BLaER1 (cell line): ENCODE measurements at regions not wholly inside any gene's neighbourhood (a gene's known extent, or its start where the extent isn't known, plus 50 kb on each side); places are given as distances from the start of the nearest gene placed in this dataset.

ENCODE experiments used
- H3K27ac ChIP-seq: shearing (Covaris generic); formaldehyde crosslinking; 2 replicates; pipeline ENCODE4 v1.8.1; 2022
- H3K27me3 ChIP-seq: shearing (Covaris generic); formaldehyde crosslinking; 2 replicates; pipeline ENCODE4 v1.8.1; 2022
- H3K36me3 ChIP-seq: shearing (Covaris generic); formaldehyde crosslinking; 2 replicates; pipeline ENCODE4 v1.8.1; 2022
- H3K4me1 ChIP-seq: shearing (Covaris generic); formaldehyde crosslinking; 2 replicates; pipeline ENCODE4 v1.8.1; 2022
- H3K4me2 ChIP-seq: shearing (Covaris generic); formaldehyde crosslinking; 2 replicates; pipeline ENCODE4 v1.8.1; 2022
- H3K4me3 ChIP-seq: shearing (Covaris generic); formaldehyde crosslinking; 2 replicates; pipeline ENCODE4 v1.8.1; 2022
- H3K9ac ChIP-seq: shearing (Covaris generic); formaldehyde crosslinking; 2 replicates; pipeline ENCODE4 v1.8.1; 2022
- H3K9me3 ChIP-seq: shearing (Covaris generic); formaldehyde crosslinking; 2 replicates; pipeline ENCODE4 v1.8.1; 2022
- H4K20me1 ChIP-seq: shearing (Covaris generic); formaldehyde crosslinking; 2 replicates; pipeline ENCODE4 v1.8.1; 2022
- Cebpa-rat ChIP-seq: shearing (Covaris generic); IDR thresholded peaks from 2 replicates; pipeline ENCODE4 v1.8.1; 2022

- no peaks in the 10 kb centered on the region for H4K20me1 ChIP-seq
- no peak overlapping the region for H3K27ac ChIP-seq
- no peaks in the 10 kb centered on the region for H3K9me3 ChIP-seq
- no peak for TF ChIP-seq Cebpa-rat
- no peak overlapping the region for H3K4me2 ChIP-seq
- H3K9ac ChIP-seq = no peak overlapping the region
- no peaks in the 10 kb centered on the region for H3K4me1 ChIP-seq
- no peaks in the 10 kb centered on the region for H3K36me3 ChIP-seq
- H3K27me3 ChIP-seq = no peaks in the 10 kb centered on the region
- no peak overlapping the region for H3K4me3 ChIP-seq
Observed at GRCh38 chr1:209095627-209096595, 487.6 kb upstream of the CAMK1G start.

GRCh38 chr1:209100460-209100859, 483.1 kb upstream of the CAMK1G start:
- no peaks in the 10 kb centered on the region for H3K4me1 ChIP-seq
- H4K20me1 ChIP-seq = no peaks in the 10 kb centered on the region
- no peak overlapping the region for H3K4me2 ChIP-seq
- no peaks in the 10 kb centered on the region for H3K9me3 ChIP-seq
- H3K9ac ChIP-seq = no peak overlapping the region
- TF ChIP-seq Cebpa-rat = no peak
- no peak overlapping the region for H3K27ac ChIP-seq
- no peaks in the 10 kb centered on the region for H3K27me3 ChIP-seq
- no peak overlapping the region for H3K4me3 ChIP-seq
- no peaks in the 10 kb centered on the region for H3K36me3 ChIP-seq

GRCh38 chr1:209101106-209101505, 482.4 kb upstream of the CAMK1G start:
- Histone ChIP-seq H3K27ac (no peak overlapping the region), H3K9me3 (no peaks in the 10 kb centered on the region), H3K27me3 (no peaks in the 10 kb centered on the region), H3K4me2 (no peak overlapping the region), H3K36me3 (no peaks in the 10 kb centered on the region), H3K4me3 (no peak overlapping the region), H3K9ac (no peak overlapping the region), H4K20me1 (no peaks in the 10 kb centered on the region), H3K4me1 (no peaks in the 10 kb centered on the region)
- TF ChIP-seq Cebpa-rat = no peak

GRCh38 chr1:209102120-209102519, 481.4 kb upstream of the CAMK1G start:
- no peaks in the 10 kb centered on the region for H3K4me1 ChIP-seq
- no peak overlapping the region for H3K27ac ChIP-seq
- H3K4me2 ChIP-seq = no peak overlapping the region
- no peaks in the 10 kb centered on the region for H3K27me3 ChIP-seq
- H4K20me1 ChIP-seq = no peaks in the 10 kb centered on the region
- no peak overlapping the region for H3K4me3 ChIP-seq
- H3K9me3 ChIP-seq = no peaks in the 10 kb centered on the region
- TF ChIP-seq Cebpa-rat = no peak
- no peak overlapping the region for H3K9ac ChIP-seq
- H3K36me3 ChIP-seq = no peaks in the 10 kb centered on the region

GRCh38 chr1:209102531-209102930, 481.0 kb upstream of the CAMK1G start:
- Histone ChIP-seq H3K27ac (no peak overlapping the region), H3K9ac (no peak overlapping the region)

GRCh38 chr1:209103092-209103491, 480.4 kb upstream of the CAMK1G start:
- H3K4me3 ChIP-seq = no peak overlapping the region
- no peaks in the 10 kb centered on the region for H3K36me3 ChIP-seq
- H3K27me3 ChIP-seq = no peaks in the 10 kb centered on the region
- H3K9me3 ChIP-seq = no peaks in the 10 kb centered on the region
- no peaks in the 10 kb centered on the region for H3K4me1 ChIP-seq
- no peaks in the 10 kb centered on the region for H4K20me1 ChIP-seq
- H3K27ac ChIP-seq = no peak overlapping the region
- TF ChIP-seq Cebpa-rat = no peak
- no peak overlapping the region for H3K9ac ChIP-seq
- H3K4me2 ChIP-seq = no peak overlapping the region

More at GRCh38 chr1:209102531-209102930, 481.0 kb upstream of the CAMK1G start:
- Histone ChIP-seq H3K27me3 (no peaks in the 10 kb centered on the region), H4K20me1 (no peaks in the 10 kb centered on the region), H3K4me2 (no peak overlapping the region), H3K4me3 (no peak overlapping the region), H3K4me1 (no peaks in the 10 kb centered on the region), H3K9me3 (no peaks in the 10 kb centered on the region), H3K36me3 (no peaks in the 10 kb centered on the region)
- no peak for TF ChIP-seq Cebpa-rat

GRCh38 chr1:209104646-209105045, 478.9 kb upstream of the CAMK1G start:
- H3K4me2 ChIP-seq = no peak overlapping the region
- H4K20me1 ChIP-seq = no peaks in the 10 kb centered on the region
- peaks cover 2% of the 10 kb centered on the region; the same call in 1 of the 2 replicates for H3K4me1 ChIP-seq
- no peak overlapping the region for H3K9ac ChIP-seq
- TF ChIP-seq Cebpa-rat = no peak
- H3K9me3 ChIP-seq = no peaks in the 10 kb centered on the region
- no peaks in the 10 kb centered on the region for H3K36me3 ChIP-seq
- H3K4me3 ChIP-seq = no peak overlapping the region
- H3K27me3 ChIP-seq = no peaks in the 10 kb centered on the region
- H3K27ac ChIP-seq = no peak overlapping the region

- no peak for TF ChIP-seq Cebpa-rat
- Histone ChIP-seq H3K27ac (no peak overlapping the region), H4K20me1 (no peaks in the 10 kb centered on the region), H3K4me2 (no peak overlapping the region), H3K4me3 (no peak overlapping the region), H3K9ac (no peak overlapping the region), H3K9me3 (no peaks in the 10 kb centered on the region), H3K36me3 (no peaks in the 10 kb centered on the region), H3K4me1 (peaks cover 9% of the 10 kb centered on the region; the same call in 1 of the 2 replicates), H3K27me3 (no peaks in the 10 kb centered on the region)
Observed at GRCh38 chr1:209105701-209106100, 477.8 kb upstream of the CAMK1G start.

- no peak overlapping the region for H3K4me3 ChIP-seq
- no peak overlapping the region for H3K27ac ChIP-seq
- H4K20me1 ChIP-seq = no peaks in the 10 kb centered on the region
- H3K9ac ChIP-seq = no peak overlapping the region
- H3K27me3 ChIP-seq = no peaks in the 10 kb centered on the region
- peaks cover 9% of the 10 kb centered on the region; the same call in 1 of the 2 replicates for H3K4me1 ChIP-seq
- no peaks in the 10 kb centered on the region for H3K36me3 ChIP-seq
- no peaks in the 10 kb centered on the region for H3K9me3 ChIP-seq
- no peak overlapping the region for H3K4me2 ChIP-seq
- no peak for TF ChIP-seq Cebpa-rat
Observed at GRCh38 chr1:209106237-209106741, 477.2 kb upstream of the CAMK1G start.

GRCh38 chr1:209106861-209107260, 476.7 kb upstream of the CAMK1G start:
- Histone ChIP-seq H3K4me2 (no peak overlapping the region), H4K20me1 (no peaks in the 10 kb centered on the region), H3K4me1 (peaks cover 9% of the 10 kb centered on the region; the same call in 1 of the 2 replicates), H3K36me3 (no peaks in the 10 kb centered on the region), H3K4me3 (no peak overlapping the region), H3K9ac (no peak overlapping the region), H3K27me3 (no peaks in the 10 kb centered on the region), H3K27ac (no peak overlapping the region), H3K9me3 (no peaks in the 10 kb centered on the region)
- no peak for TF ChIP-seq Cebpa-rat
